NCI-H69 (cell line): ENCODE measurements at regions not wholly inside any gene's neighbourhood (a gene's known extent, or its start where the extent isn't known, plus 50 kb on each side); places are given as distances from the start of the nearest gene placed in this dataset.
"Not testable (repeated sequence)": the region's sequence is repeated elsewhere in the genome, so short reads cannot be mapped to it uniquely, and the experiment has no call there.

Experiments
- DNase-seq: peaks from one replicate; lab custom pipeline; 2025; lab: John Stamatoyannopoulos, UW

GRCh38 chr13:59305896-59306295, 857.8 kb downstream of the DIAPH3 start:
- no peak for DNase-seq

GRCh38 chr13:59312776-59313175, 851.0 kb downstream of the DIAPH3 start:
- peak; percentile 29 for DNase-seq

- DNase-seq = peak; percentile 91
Observed at GRCh38 chr13:59318320-59318930, 845.3 kb downstream of the DIAPH3 start.

GRCh38 chr13:59319276-59319675, 844.5 kb downstream of the DIAPH3 start:
- peak; percentile 21 for DNase-seq

- no peak for DNase-seq
Observed at GRCh38 chr13:59320021-59320420, 843.7 kb downstream of the DIAPH3 start.

GRCh38 chr13:59324401-59324800, 839.3 kb downstream of the DIAPH3 start:
- not testable (repeated sequence) for DNase-seq

GRCh38 chr13:59326717-59327116, 837.0 kb downstream of the DIAPH3 start:
- no peak for DNase-seq

- no peak for DNase-seq
Observed at GRCh38 chr13:59330764-59331163, 833.0 kb downstream of the DIAPH3 start.

- no peak for DNase-seq
Observed at GRCh38 chr13:59332966-59333365, 830.8 kb downstream of the DIAPH3 start.

- DNase-seq = peak; percentile 64
Observed at GRCh38 chr13:59337070-59337469, 826.7 kb downstream of the DIAPH3 start.

- DNase-seq = no peak
Observed at GRCh38 chr13:59340151-59340550, 823.6 kb downstream of the DIAPH3 start.

GRCh38 chr13:59340581-59340980, 823.1 kb downstream of the DIAPH3 start:
- no peak for DNase-seq

GRCh38 chr13:59342400-59342799, 821.3 kb downstream of the DIAPH3 start:
- peak; percentile 23 for DNase-seq

GRCh38 chr13:59343132-59343531, 820.6 kb downstream of the DIAPH3 start:
- DNase-seq = no peak

GRCh38 chr13:59343993-59344822, 819.5 kb downstream of the DIAPH3 start:
- peak; percentile 49 for DNase-seq

GRCh38 chr13:59345311-59345710, 818.4 kb downstream of the DIAPH3 start:
- peak; percentile 89 for DNase-seq

GRCh38 chr13:59346999-59347723, 816.6 kb downstream of the DIAPH3 start:
- DNase-seq = no peak

GRCh38 chr13:59348617-59349016, 815.1 kb downstream of the DIAPH3 start:
- no peak for DNase-seq

- DNase-seq = no peak
Observed at GRCh38 chr13:59352600-59352999, 811.1 kb downstream of the DIAPH3 start.

- peak; percentile 14 for DNase-seq
Observed at GRCh38 chr13:59354665-59355369, 808.9 kb downstream of the DIAPH3 start.

- peak; percentile 80 for DNase-seq
Observed at GRCh38 chr13:59356607-59357006, 807.1 kb downstream of the DIAPH3 start.

GRCh38 chr13:59358014-59358413, 805.7 kb downstream of the DIAPH3 start:
- DNase-seq = no peak
